ENCODE measurements at regions not wholly inside any gene's neighbourhood (a gene's known extent, or its start where the extent isn't known, plus 50 kb on each side); places are given as distances from the start of the nearest gene placed in this dataset.

GRCh38 chr22:49690454-49690853 is 137.2 kb downstream of the BRD1 start:
- TF ChIP-seq GATA3 (IDR thresholded peaks at IDR 0.05; ENCODE audit: low read depth, low read length) (no peak), GATA2 (IDR thresholded peaks at IDR 0.05; ENCODE audit: low read depth, low read length) (no peak)

GRCh38 chr22:49689858-49690257 is 137.8 kb downstream of the BRD1 start:
- TF ChIP-seq GATA3 (IDR thresholded peaks at IDR 0.05; ENCODE audit: low read depth, low read length) (no peak), GATA2 (IDR thresholded peaks at IDR 0.05; ENCODE audit: low read depth, low read length) (no peak)

- TF ChIP-seq GATA2 (IDR thresholded peaks at IDR 0.05; ENCODE audit: low read depth, low read length), result no peak
- TF ChIP-seq GATA3 (IDR thresholded peaks at IDR 0.05; ENCODE audit: low read depth, low read length), result no peak
Measured at GRCh38 chr22:49689255-49689770, 138.4 kb downstream of the BRD1 start.

- TF ChIP-seq GATA3 (IDR thresholded peaks at IDR 0.05; ENCODE audit: low read depth, low read length) (no peak), GATA2 (IDR thresholded peaks at IDR 0.05; ENCODE audit: low read depth, low read length) (no peak)
Measured at GRCh38 chr22:49688516-49689254, 139.0 kb downstream of the BRD1 start.

- TF ChIP-seq GATA3 (IDR thresholded peaks at IDR 0.05; ENCODE audit: low read depth, low read length) (no peak), GATA2 (IDR thresholded peaks at IDR 0.05; ENCODE audit: low read depth, low read length) (no peak)
Measured at GRCh38 chr22:49687786-49688515, 139.7 kb downstream of the BRD1 start.

GRCh38 chr22:49687333-49687732 is 140.3 kb downstream of the BRD1 start:
- TF ChIP-seq GATA3 (IDR thresholded peaks at IDR 0.05; ENCODE audit: low read depth, low read length) (no peak), GATA2 (IDR thresholded peaks at IDR 0.05; ENCODE audit: low read depth, low read length) (no peak)

GRCh38 chr22:49686495-49687219 is 141.0 kb downstream of the BRD1 start:
- no peak for TF ChIP-seq GATA3 (IDR thresholded peaks at IDR 0.05; ENCODE audit: low read depth, low read length)
- no peak for TF ChIP-seq GATA2 (IDR thresholded peaks at IDR 0.05; ENCODE audit: low read depth, low read length)

- TF ChIP-seq GATA2 (IDR thresholded peaks at IDR 0.05; ENCODE audit: low read depth, low read length) (no peak), GATA3 (IDR thresholded peaks at IDR 0.05; ENCODE audit: low read depth, low read length) (no peak)
Measured at GRCh38 chr22:49685686-49686085, 142.0 kb downstream of the BRD1 start.

- no peak for TF ChIP-seq GATA3 (IDR thresholded peaks at IDR 0.05; ENCODE audit: low read depth, low read length)
Measured at GRCh38 chr22:49685116-49685515, 142.6 kb downstream of the BRD1 start.

- TF ChIP-seq GATA3 (IDR thresholded peaks at IDR 0.05; ENCODE audit: low read depth, low read length) (no peak), GATA2 (IDR thresholded peaks at IDR 0.05; ENCODE audit: low read depth, low read length) (no peak)
Measured at GRCh38 chr22:49683032-49683431, 144.6 kb downstream of the BRD1 start.

- no peak for TF ChIP-seq GATA2 (IDR thresholded peaks at IDR 0.05; ENCODE audit: low read depth, low read length)
- no peak for TF ChIP-seq GATA3 (IDR thresholded peaks at IDR 0.05; ENCODE audit: low read depth, low read length)
Measured at GRCh38 chr22:49678842-49679170, 148.9 kb downstream of the BRD1 start.

- TF ChIP-seq GATA3 (IDR thresholded peaks at IDR 0.05; ENCODE audit: low read depth, low read length) (no peak), GATA2 (IDR thresholded peaks at IDR 0.05; ENCODE audit: low read depth, low read length) (no peak)
Measured at GRCh38 chr22:49678137-49678841, 149.4 kb downstream of the BRD1 start.

- TF ChIP-seq GATA3 (IDR thresholded peaks at IDR 0.05; ENCODE audit: low read depth, low read length) (no peak), GATA2 (IDR thresholded peaks at IDR 0.05; ENCODE audit: low read depth, low read length) (no peak)
Measured at GRCh38 chr22:49677495-49677889, 150.2 kb downstream of the BRD1 start.
